ENCODE measurements at regions not wholly inside any gene's neighbourhood (a gene's known extent, or its start where the extent isn't known, plus 50 kb on each side); places are given as distances from the start of the nearest gene placed in this dataset.

DNA sequence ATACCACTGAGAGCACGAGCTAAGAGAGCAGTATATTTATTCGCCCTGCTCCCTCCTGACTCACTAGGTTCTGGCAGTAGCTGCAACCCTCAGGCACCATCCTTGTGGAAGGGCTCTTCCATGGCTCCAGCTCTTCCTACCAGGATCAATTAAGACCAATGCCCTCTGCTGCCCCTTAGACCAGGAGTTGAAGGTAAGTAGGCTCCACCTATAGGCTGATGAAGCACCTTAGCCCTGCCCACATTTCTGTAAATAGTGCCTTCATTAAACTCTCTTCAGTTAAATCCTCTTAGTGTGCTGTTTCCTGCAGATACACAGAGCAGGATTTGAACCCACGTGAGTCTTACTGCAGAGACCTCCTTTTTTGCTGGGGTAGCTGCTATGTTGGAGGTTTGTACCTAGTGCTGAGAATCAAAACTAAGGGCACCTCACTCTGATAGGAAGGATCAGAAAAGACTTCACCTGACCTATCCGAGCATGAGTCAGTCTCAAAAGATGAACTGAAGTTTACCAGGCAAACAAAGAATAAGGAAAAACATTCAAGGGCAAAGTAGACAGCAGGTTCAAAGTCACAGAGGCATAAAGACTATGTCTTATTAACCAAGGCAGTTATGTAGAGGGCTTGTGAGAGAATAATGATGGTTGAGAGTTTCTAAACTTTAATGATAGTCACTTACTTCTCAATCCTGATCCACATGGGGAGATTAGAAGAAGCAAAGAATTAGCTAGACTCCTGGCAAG is 56.9 kb upstream of the BEND6 start:
- TF ChIP-seq, protein P1, sequence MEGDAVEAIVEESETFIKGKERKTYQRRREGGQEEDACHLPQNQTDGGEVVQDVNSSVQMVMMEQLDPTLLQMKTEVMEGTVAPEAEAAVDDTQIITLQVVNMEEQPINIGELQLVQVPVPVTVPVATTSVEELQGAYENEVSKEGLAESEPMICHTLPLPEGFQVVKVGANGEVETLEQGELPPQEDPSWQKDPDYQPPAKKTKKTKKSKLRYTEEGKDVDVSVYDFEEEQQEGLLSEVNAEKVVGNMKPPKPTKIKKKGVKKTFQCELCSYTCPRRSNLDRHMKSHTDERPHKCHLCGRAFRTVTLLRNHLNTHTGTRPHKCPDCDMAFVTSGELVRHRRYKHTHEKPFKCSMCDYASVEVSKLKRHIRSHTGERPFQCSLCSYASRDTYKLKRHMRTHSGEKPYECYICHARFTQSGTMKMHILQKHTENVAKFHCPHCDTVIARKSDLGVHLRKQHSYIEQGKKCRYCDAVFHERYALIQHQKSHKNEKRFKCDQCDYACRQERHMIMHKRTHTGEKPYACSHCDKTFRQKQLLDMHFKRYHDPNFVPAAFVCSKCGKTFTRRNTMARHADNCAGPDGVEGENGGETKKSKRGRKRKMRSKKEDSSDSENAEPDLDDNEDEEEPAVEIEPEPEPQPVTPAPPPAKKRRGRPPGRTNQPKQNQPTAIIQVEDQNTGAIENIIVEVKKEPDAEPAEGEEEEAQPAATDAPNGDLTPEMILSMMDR (IDR thresholded peaks at IDR 0.05): no peak

DNA sequence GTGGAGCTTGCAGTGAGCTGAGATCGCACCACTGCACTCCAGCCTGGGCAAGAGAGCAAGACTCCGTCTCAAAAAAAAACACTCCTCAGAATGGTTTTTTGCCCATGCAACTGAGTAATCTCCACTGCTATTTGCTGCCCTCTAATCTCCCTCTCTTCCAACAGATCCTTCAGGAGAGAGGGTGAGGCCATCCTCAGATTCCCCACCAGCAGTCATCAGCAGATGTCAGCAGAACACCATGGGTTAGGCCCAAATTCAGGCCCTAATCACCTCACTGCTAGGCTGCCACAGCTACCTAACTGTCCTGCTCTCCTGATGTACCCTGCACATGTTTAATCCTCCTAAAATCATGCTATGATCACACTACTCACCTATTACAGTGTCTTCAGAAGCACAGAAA is 63.2 kb upstream of the BEND6 start:
- Histone ChIP-seq H3K9me3 (no peaks in the 10 kb centered on the region), H3K36me3 (no peaks in the 10 kb centered on the region), H3K4me1 (ENCODE audit: control insufficient read depth in 1 of 2, low read depth in 2 of 2) (peaks cover 4 to 7% of the 10 kb centered on the region in 2 donors), H3K4me3 (no peak overlapping the region), H3K27ac (no peak overlapping the region), H3K27me3 (replicated peaks; ENCODE audit: insufficient read depth) (no peaks in the 10 kb centered on the region)
- DNase-seq (ENCODE audit: low spot score): no peak
- TF ChIP-seq, protein P1 (IDR thresholded peaks at IDR 0.05): no peak
- no peak for ATAC-seq (ENCODE audit: insufficient number of reproducible peaks, low FRiP score, low read depth)

More for the DNA sequence above, 56.9 kb upstream of the BEND6 start:
- DNase-seq (ENCODE audit: low spot score): no peak
- Histone ChIP-seq H3K27me3 (replicated peaks; ENCODE audit: insufficient read depth) (no peaks in the 10 kb centered on the region), H3K9me3 (no peaks in the 10 kb centered on the region), H3K4me3 (no peak overlapping the region), H3K27ac (no peak overlapping the region), H3K4me1 (ENCODE audit: control insufficient read depth in 1 of 2, low read depth in 2 of 2) (peaks cover 0 to 9% of the 10 kb centered on the region in 2 donors), H3K36me3 (no peaks in the 10 kb centered on the region)
- ATAC-seq (ENCODE audit: insufficient number of reproducible peaks, low FRiP score, low read depth): no peak

DNA sequence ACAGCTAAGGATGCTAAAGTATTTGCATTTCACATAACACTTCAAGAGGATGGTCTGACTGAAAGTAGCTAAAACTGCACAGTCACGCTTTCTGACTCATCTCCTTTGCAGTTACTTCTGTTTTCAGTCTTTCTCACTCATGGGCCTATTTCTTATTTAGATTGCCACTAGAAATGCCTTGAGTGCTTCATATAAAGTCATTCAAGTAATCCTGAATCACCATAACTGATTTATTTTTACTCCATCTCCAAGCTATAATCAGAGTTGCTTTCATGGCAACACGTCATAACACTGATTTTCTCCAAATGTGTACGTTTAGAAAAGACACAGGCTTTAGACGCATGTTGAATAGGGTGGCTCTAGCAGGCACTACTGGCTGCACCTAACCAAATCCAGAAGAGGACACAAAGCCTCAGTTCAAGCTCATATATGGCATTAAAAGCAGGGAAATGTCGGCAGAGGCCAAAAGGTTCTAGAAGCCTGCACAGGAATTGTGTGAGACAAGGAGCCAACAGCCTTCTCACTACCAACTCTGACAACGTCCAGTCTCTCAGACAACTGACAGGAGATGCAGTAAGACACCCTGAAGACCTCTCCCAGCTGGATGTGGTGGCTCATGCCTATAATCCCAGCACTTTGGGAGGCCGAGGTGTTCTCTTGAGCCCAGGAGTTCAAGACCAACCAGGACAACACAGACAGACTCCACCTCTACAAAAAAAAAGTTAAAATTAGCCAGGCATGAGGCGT is 64.1 kb upstream of the BEND6 start:
- Histone ChIP-seq H3K4me1 (ENCODE audit: control insufficient read depth in 1 of 2, low read depth in 2 of 2) (peaks cover 4 to 7% of the 10 kb centered on the region in 2 donors), H3K36me3 (no peaks in the 10 kb centered on the region), H3K4me3 (no peak overlapping the region), H3K9me3 (no peaks in the 10 kb centered on the region), H3K27ac (peak overlapping the region in 1 of 2 donors; percentile 77), H3K27me3 (replicated peaks; ENCODE audit: insufficient read depth) (no peaks in the 10 kb centered on the region)
- TF ChIP-seq, protein P1 (IDR thresholded peaks at IDR 0.05): no peak
- no peak for DNase-seq (ENCODE audit: low spot score)
- peak; percentile 76 for ATAC-seq (ENCODE audit: insufficient number of reproducible peaks, low FRiP score, low read depth)

DNA sequence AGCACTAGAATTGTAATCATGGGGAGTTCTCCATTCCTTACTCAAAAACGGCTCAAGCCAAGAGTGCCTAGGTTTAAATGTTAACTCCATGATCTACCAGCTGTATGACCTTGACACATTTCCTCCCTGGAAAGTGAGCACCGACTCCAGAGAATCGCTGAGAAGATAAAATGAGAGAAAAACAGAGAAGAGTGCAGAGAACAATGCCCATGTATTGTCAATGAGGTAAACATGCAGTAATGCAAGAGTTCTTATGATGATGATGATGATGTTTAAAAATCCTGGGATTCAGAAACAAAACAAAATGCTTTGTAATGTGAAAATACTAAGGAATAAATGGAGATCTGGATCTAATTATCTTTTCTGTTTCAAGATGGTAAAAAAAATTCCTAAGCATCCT is 64.8 kb upstream of the BEND6 start:
- no peak for DNase-seq (ENCODE audit: low spot score)
- Histone ChIP-seq H3K27ac (no peak overlapping the region), H3K9me3 (no peaks in the 10 kb centered on the region), H3K4me3 (no peak overlapping the region), H3K4me1 (ENCODE audit: control insufficient read depth in 1 of 2, low read depth in 2 of 2) (peaks cover 4 to 7% of the 10 kb centered on the region in 2 donors), H3K27me3 (replicated peaks; ENCODE audit: insufficient read depth) (no peaks in the 10 kb centered on the region), H3K36me3 (no peaks in the 10 kb centered on the region)
- TF ChIP-seq, protein P1 (IDR thresholded peaks at IDR 0.05): no peak
- no peak for ATAC-seq (ENCODE audit: insufficient number of reproducible peaks, low FRiP score, low read depth)

GRCh38 chr6:56889492-56889891 is 65.4 kb upstream of the BEND6 start:
- no peaks in the 10 kb centered on the region for H3K36me3 ChIP-seq
- DNase-seq (ENCODE audit: low spot score): no peak
- peaks cover 4 to 7% of the 10 kb centered on the region in 2 donors for H3K4me1 ChIP-seq (ENCODE audit: control insufficient read depth in 1 of 2, low read depth in 2 of 2)
- H3K4me3 ChIP-seq: no peak overlapping the region
- TF ChIP-seq, protein P1 (IDR thresholded peaks at IDR 0.05): no peak
- no peak overlapping the region for H3K27ac ChIP-seq
- no peaks in the 10 kb centered on the region for H3K27me3 ChIP-seq (replicated peaks; ENCODE audit: insufficient read depth)
- H3K9me3 ChIP-seq: no peaks in the 10 kb centered on the region
- no peak for ATAC-seq (ENCODE audit: insufficient number of reproducible peaks, low FRiP score, low read depth)

All from thoracic aorta (tissue), 2 donors.